Neuronal stem cell (in vitro differentiated cells): ENCODE measurements at regions not wholly inside any gene's neighbourhood (a gene's known extent, or its start where the extent isn't known, plus 50 kb on each side); places are given as distances from the start of the nearest gene placed in this dataset.

Experiments used
- DNase-seq: peaks from one replicate; pipeline ENCODE4 v3.0.0-alpha.2; 2013; ENCODE audit warnings: low spot score
- H2AFZ ChIP-seq: one replicate; pipeline ENCODE4 v1.6.1; 2013; ENCODE audit warnings: mild to moderate bottlenecking, low read length, inconsistent platforms
- H2AK5ac ChIP-seq: 2 replicates; pipeline ENCODE4 v1.6.1; 2013; ENCODE audit warnings: low read depth, mild to moderate bottlenecking, inconsistent platforms, low read length, moderate library complexity, mixed read lengths
- H2BK120ac ChIP-seq: 2 replicates; pipeline ENCODE4 v1.6.1; 2013; ENCODE audit warnings: low read depth, mild to moderate bottlenecking, inconsistent platforms, low read length, moderate library complexity, mixed read lengths
- H2BK12ac ChIP-seq: one replicate; pipeline ENCODE4 v1.6.1; 2013; ENCODE audit warnings: low read length, inconsistent platforms
- H2BK15ac ChIP-seq: 2 replicates; pipeline ENCODE4 v1.6.1; 2013; ENCODE audit warnings: mild to moderate bottlenecking, low read length, inconsistent platforms, mixed read lengths
- H2BK5ac ChIP-seq: one replicate; pipeline ENCODE4 v1.6.1; 2013; ENCODE audit warnings: inconsistent platforms, mild to moderate bottlenecking, low read length, moderate library complexity
- H3K14ac ChIP-seq: one replicate; pipeline ENCODE4 v1.6.1; 2013; ENCODE audit warnings: low read length, inconsistent platforms
- H3K18ac ChIP-seq: 2 replicates; pipeline ENCODE4 v1.6.1; 2013; ENCODE audit warnings: low read length, inconsistent platforms
- H3K23ac ChIP-seq: 2 replicates; pipeline ENCODE4 v1.6.1; 2013; ENCODE audit warnings: low read depth, mild to moderate bottlenecking, mixed read lengths, low read length, inconsistent platforms; ENCODE audit not compliant: poor library complexity
- H3K27ac ChIP-seq: replicated peaks from 3 replicates; pipeline ENCODE4 v1.5.1; 2013; ENCODE audit warnings: low read length, inconsistent platforms
- H3K27me3 ChIP-seq, 3 experiments: 2 replicates each; pipeline ENCODE4 v1.6.1; 2013; ENCODE audit warnings: low read length in 3 of 3, mild to moderate bottlenecking in 2 of 3, inconsistent platforms in 1 of 3, low read depth in 1 of 3, mixed read lengths in 1 of 3, moderate library complexity in 1 of 3; ENCODE audit not compliant: control insufficient read depth in 3 of 3, insufficient read depth in 3 of 3
- H3K36me3 ChIP-seq, 2 donors: replicated peaks in 1 of 2; 2 replicates each; pipeline ENCODE4 v1.6.1; 2013; ENCODE audit warnings: low read length in 2 of 2; ENCODE audit not compliant: control insufficient read depth in 2 of 2, insufficient read depth in 2 of 2
- H3K4ac ChIP-seq: 2 replicates; pipeline ENCODE4 v1.6.1; 2013; ENCODE audit warnings: inconsistent platforms, mild to moderate bottlenecking, low read length, moderate library complexity
- H3K4me1 ChIP-seq, 2 donors: 1 replicate in 1 of 2; 2 replicates in 1 of 2; pipeline ENCODE4 v1.6.1; 2013; ENCODE audit warnings: low read length in 2 of 2, low read depth in 1 of 2; ENCODE audit not compliant: control insufficient read depth in 2 of 2, insufficient read depth in 1 of 2
- H3K4me2 ChIP-seq: one replicate; pipeline ENCODE4 v1.6.1; 2013; ENCODE audit warnings: mild to moderate bottlenecking, low read length, inconsistent platforms; ENCODE audit not compliant: insufficient read depth, poor library complexity, severe bottlenecking
- H3K4me3 ChIP-seq, 2 donors: 2 replicates each; pipeline ENCODE4 v1.5.1; 2013; ENCODE audit warnings: low read length in 2 of 2, mild to moderate bottlenecking in 2 of 2, inconsistent platforms in 1 of 2, moderate library complexity in 1 of 2
- H3K79me1 ChIP-seq: one replicate; pipeline ENCODE4 v1.6.1; 2013; ENCODE audit warnings: low read depth, mild to moderate bottlenecking, inconsistent platforms, low read length, moderate library complexity
- H3K9ac ChIP-seq: one replicate; pipeline ENCODE4 v1.6.1; 2013; ENCODE audit warnings: mild to moderate bottlenecking, low read depth, low read length, inconsistent platforms; ENCODE audit not compliant: poor library complexity
- H3K9me3 ChIP-seq, 2 donors: replicated peaks in 1 of 2; 2 replicates each; pipeline versions ENCODE3 to v1.6.1; 2013; ENCODE audit warnings: low read length in 2 of 2, mild to moderate bottlenecking in 2 of 2, inconsistent platforms in 1 of 2, low read depth in 1 of 2, mixed read lengths in 1 of 2, moderate library complexity in 1 of 2; ENCODE audit not compliant: control insufficient read depth in 2 of 2, insufficient read depth in 1 of 2
- H4K8ac ChIP-seq: one replicate; pipeline ENCODE4 v1.6.1; 2013; ENCODE audit warnings: low read depth, mild to moderate bottlenecking, inconsistent platforms, low read length, moderate library complexity
- H4K91ac ChIP-seq: one replicate; pipeline ENCODE4 v1.6.1; 2013; ENCODE audit warnings: low read length, low read depth, mild to moderate bottlenecking, inconsistent platforms; ENCODE audit not compliant: poor library complexity
- WGBS, 2 donors: extraction: QIAGEN DNeasy Blood & Tissue Kit; methylation state at CpG; one replicate each; pipeline ENCODE4 v1.1.7; 2013; ENCODE audit warnings: missing lambda C conversion rate in 2 of 2, mixed read lengths in 1 of 2; ENCODE audit not compliant: insufficient read length in 2 of 2, insufficient replicate concordance in 1 of 2; ENCODE audit errors: extremely low coverage in 2 of 2; 5-methylcytosine and 5-hydroxymethylcytosine counted together

GRCh38 chr15:47360305-47360704, 357.0 kb upstream of the SEMA6D start:
- Histone ChIP-seq H3K9ac (no peak overlapping the region), H4K91ac (no peak overlapping the region), H2BK120ac (no peak overlapping the region), H2BK15ac (no peak overlapping the region), H3K23ac (no peak overlapping the region), H3K27me3 (no peaks in the 10 kb centered on the region), H3K14ac (no peak overlapping the region), H3K9me3 (no peaks in the 10 kb centered on the region), H4K8ac (no peak overlapping the region), H3K36me3 (no peaks in the 10 kb centered on the region), H2BK5ac (no peak overlapping the region), H3K4me2 (no peak overlapping the region), H2BK12ac (no peak overlapping the region), H2AFZ (no peak overlapping the region), H3K4me3 (no peak overlapping the region), H2AK5ac (no peak overlapping the region), H3K79me1 (no peaks in the 10 kb centered on the region), H3K18ac (no peak overlapping the region), H3K27ac (no peak overlapping the region), H3K4ac (no peak overlapping the region), H3K4me1 (no peaks in the 10 kb centered on the region)
- DNase-seq, result no peak

GRCh38 chr15:47362118-47362905, 355.0 kb upstream of the SEMA6D start:
- Histone ChIP-seq H3K4me2 (no peak overlapping the region), H3K4me3 (no peak overlapping the region), H4K8ac (no peak overlapping the region), H3K14ac (no peak overlapping the region), H3K27me3 (no peaks in the 10 kb centered on the region), H3K4me1 (no peaks in the 10 kb centered on the region), H2BK5ac (no peak overlapping the region), H2AK5ac (no peak overlapping the region), H3K36me3 (no peaks in the 10 kb centered on the region), H3K79me1 (no peaks in the 10 kb centered on the region), H3K23ac (no peak overlapping the region), H4K91ac (no peak overlapping the region), H2BK12ac (no peak overlapping the region), H3K27ac (no peak overlapping the region), H3K18ac (no peak overlapping the region), H2AFZ (no peak overlapping the region), H3K9me3 (no peaks in the 10 kb centered on the region), H3K9ac (no peak overlapping the region), H2BK15ac (no peak overlapping the region), H2BK120ac (no peak overlapping the region), H3K4ac (no peak overlapping the region)
- no CpG with 5 or more reads among the region's 8 CpGs for WGBS, 2 donors
- DNase-seq, result no peak

GRCh38 chr15:47363653-47364052, 353.7 kb upstream of the SEMA6D start:
- Histone ChIP-seq H2AFZ (no peak overlapping the region), H2BK5ac (no peak overlapping the region), H2BK15ac (no peak overlapping the region), H3K79me1 (no peaks in the 10 kb centered on the region), H2AK5ac (no peak overlapping the region), H3K9ac (no peak overlapping the region), H3K23ac (no peak overlapping the region), H2BK120ac (no peak overlapping the region), H3K27me3 (no peaks in the 10 kb centered on the region), H3K27ac (no peak overlapping the region), H3K18ac (no peak overlapping the region), H2BK12ac (no peak overlapping the region), H4K91ac (no peak overlapping the region), H4K8ac (no peak overlapping the region), H3K4me1 (no peaks in the 10 kb centered on the region), H3K4me3 (no peak overlapping the region), H3K9me3 (no peaks in the 10 kb centered on the region), H3K4me2 (no peak overlapping the region), H3K4ac (no peak overlapping the region), H3K14ac (no peak overlapping the region), H3K36me3 (no peaks in the 10 kb centered on the region)
- WGBS, 2 donors, result no CpG with 5 or more reads among the region's 5 CpGs
- no peak for DNase-seq

- Histone ChIP-seq H3K4me2 (no peak overlapping the region), H2BK5ac (no peak overlapping the region), H3K27ac (no peak overlapping the region), H3K4ac (no peak overlapping the region), H4K8ac (no peak overlapping the region), H3K4me3 (no peak overlapping the region), H3K27me3 (no peaks in the 10 kb centered on the region), H2BK12ac (no peak overlapping the region), H2AFZ (peak overlapping the region; percentile 43), H2BK120ac (no peak overlapping the region), H3K9ac (no peak overlapping the region), H3K18ac (no peak overlapping the region), H2BK15ac (no peak overlapping the region), H3K23ac (no peak overlapping the region), H3K36me3 (no peaks in the 10 kb centered on the region), H3K14ac (no peak overlapping the region), H4K91ac (no peak overlapping the region), H3K9me3 (no peaks in the 10 kb centered on the region), H3K4me1 (no peaks in the 10 kb centered on the region), H3K79me1 (no peaks in the 10 kb centered on the region), H2AK5ac (no peak overlapping the region)
- DNase-seq, result no peak
- no CpG with 5 or more reads among the region's 9 CpGs for WGBS, 2 donors
These were observed 352.8 kb upstream of the SEMA6D start for GRCh38 chr15:47364230-47365141.
